H9 (cell line): ENCODE measurements at regions not wholly inside any gene's neighbourhood (a gene's known extent, or its start where the extent isn't known, plus 50 kb on each side); places are given as distances from the start of the nearest gene placed in this dataset.

Source experiments
- DNase-seq: peaks from one replicate; pipeline ENCODE4 v3.0.0-alpha.2; 2017
- H2AFZ ChIP-seq: one replicate; pipeline ENCODE4 v1.6.1; 2013; ENCODE audit warnings: mild to moderate bottlenecking, low read length, control low read depth, moderate library complexity
- H2AK5ac ChIP-seq: 2 replicates; pipeline ENCODE4 v1.6.1; 2013; ENCODE audit warnings: low read length, control low read depth, mixed read lengths; ENCODE audit not compliant: insufficient read length
- H2BK120ac ChIP-seq: one replicate; pipeline ENCODE4 v1.6.1; 2013; ENCODE audit warnings: low read depth, mild to moderate bottlenecking, low read length, control low read depth, inconsistent platforms; ENCODE audit not compliant: poor library complexity, severe bottlenecking
- H2BK12ac ChIP-seq: 2 replicates; pipeline ENCODE4 v1.6.1; 2013; ENCODE audit warnings: low read length, control low read depth, mixed read lengths, low read depth; ENCODE audit not compliant: insufficient read length
- H2BK15ac ChIP-seq: 2 replicates; pipeline ENCODE4 v1.6.1; 2013; ENCODE audit warnings: low read depth, low read length, control low read depth
- H2BK20ac ChIP-seq: one replicate; pipeline ENCODE4 v1.6.1; 2013; ENCODE audit warnings: low read depth, mild to moderate bottlenecking, low read length, control low read depth, inconsistent platforms; ENCODE audit not compliant: poor library complexity, severe bottlenecking
- H2BK5ac ChIP-seq: 2 replicates; pipeline ENCODE4 v1.6.1; 2013; ENCODE audit warnings: low read length, control low read depth, mixed read lengths; ENCODE audit not compliant: insufficient read length
- H3K14ac ChIP-seq: 2 replicates; pipeline ENCODE4 v1.6.1; 2013; ENCODE audit warnings: low read length, control low read depth; ENCODE audit not compliant: insufficient read depth
- H3K18ac ChIP-seq: 2 replicates; pipeline ENCODE4 v1.6.1; 2013; ENCODE audit warnings: low read depth, mild to moderate bottlenecking, mixed read lengths, low read length, control low read depth; ENCODE audit not compliant: insufficient read length
- H3K23ac ChIP-seq: 2 replicates; pipeline ENCODE4 v1.6.1; 2013; ENCODE audit warnings: low read length, control low read depth, mixed read lengths, low read depth; ENCODE audit not compliant: insufficient read length
- H3K23me2 ChIP-seq: 2 replicates; pipeline ENCODE4 v1.6.1; 2013; ENCODE audit warnings: low read depth, mild to moderate bottlenecking, mixed read lengths, low read length, control low read depth; ENCODE audit not compliant: insufficient read length, poor library complexity, severe bottlenecking
- H3K27ac ChIP-seq: 2 replicates; pipeline ENCODE4 v1.5.1; 2013; ENCODE audit warnings: low read length, control low read depth, mixed read lengths, low read depth; ENCODE audit not compliant: insufficient read length
- H3K27me3 ChIP-seq: 2 replicates; pipeline ENCODE4 v1.6.1; 2013; ENCODE audit warnings: low read length, control low read depth, inconsistent platforms; ENCODE audit not compliant: insufficient read depth
- H3K4ac ChIP-seq: 2 replicates; pipeline ENCODE4 v1.6.1; 2013; ENCODE audit warnings: low read depth, mild to moderate bottlenecking, control low read depth, inconsistent platforms, low read length, moderate library complexity
- H3K4me1 ChIP-seq: 2 replicates; pipeline ENCODE4 v1.6.1; 2013; ENCODE audit warnings: low read length, control low read depth, inconsistent platforms; ENCODE audit not compliant: insufficient read depth
- H3K4me2 ChIP-seq: 2 replicates; pipeline ENCODE4 v1.6.1; 2013; ENCODE audit warnings: low read length, control low read depth, mixed read lengths; ENCODE audit not compliant: insufficient read length, insufficient read depth
- H3K56ac ChIP-seq: 2 replicates; pipeline ENCODE4 v1.6.1; 2013; ENCODE audit warnings: low read depth, mild to moderate bottlenecking, mixed read lengths, low read length, control low read depth; ENCODE audit not compliant: insufficient read length
- H3K79me1 ChIP-seq: 2 replicates; pipeline ENCODE4 v1.6.1; 2013; ENCODE audit warnings: low read depth, mild to moderate bottlenecking, moderate library complexity, low read length, control low read depth, inconsistent platforms; ENCODE audit not compliant: insufficient read depth, poor library complexity, severe bottlenecking
- H3K79me2 ChIP-seq: 2 replicates; pipeline ENCODE4 v1.6.1; 2013; ENCODE audit warnings: low read length, control low read depth, inconsistent platforms; ENCODE audit not compliant: insufficient read depth
- H3K9ac ChIP-seq: 2 replicates; pipeline ENCODE4 v1.6.1; 2013; ENCODE audit warnings: low read length, control low read depth, mixed read lengths; ENCODE audit not compliant: insufficient read length; ENCODE audit errors: extremely low read depth
- H3K9me3 ChIP-seq: one replicate; pipeline ENCODE4 v1.6.1; 2013; ENCODE audit warnings: low read depth, low read length, inconsistent platforms; ENCODE audit not compliant: control insufficient read depth
- H3T11ph ChIP-seq: one replicate; pipeline ENCODE4 v1.6.1; 2013; ENCODE audit warnings: mild to moderate bottlenecking, low read length, control low read depth, inconsistent platforms
- H4K20me1 ChIP-seq: one replicate; pipeline ENCODE4 v1.6.1; 2013; ENCODE audit not compliant: control insufficient read depth, insufficient read length, insufficient read depth
- H4K5ac ChIP-seq: 2 replicates; pipeline ENCODE4 v1.6.1; 2013; ENCODE audit warnings: low read depth, mild to moderate bottlenecking, mixed read lengths, low read length, control low read depth; ENCODE audit not compliant: insufficient read length
- H4K8ac ChIP-seq: replicated peaks from 2 replicates; pipeline ENCODE4 v1.6.1; 2013; ENCODE audit warnings: low read length, control low read depth, mixed read lengths, low read depth; ENCODE audit not compliant: insufficient read length
- H4K91ac ChIP-seq: 2 replicates; pipeline ENCODE4 v1.6.1; 2013; ENCODE audit warnings: low read depth, mild to moderate bottlenecking, moderate library complexity, mixed read lengths, low read length, control low read depth; ENCODE audit not compliant: insufficient read length
- H3K27ac Mint-ChIP-seq, 3 experiments: 2 replicates in 2 of 3; 3 replicates in 1 of 3; pipeline ENCODE4 v1.8.0; 2020 to 2021; ENCODE audit warnings: mixed read lengths in 3 of 3, mild to moderate bottlenecking in 1 of 3, moderate library complexity in 1 of 3
- H3K27me3 Mint-ChIP-seq: 2 replicates; pipeline ENCODE4 v1.8.0; 2021; ENCODE audit warnings: low read depth, mild to moderate bottlenecking, moderate library complexity, mixed read lengths
- H3K36me3 Mint-ChIP-seq, 3 experiments: 2 replicates in 2 of 3; 3 replicates in 1 of 3; pipeline ENCODE4 v1.8.0; 2020 to 2021; ENCODE audit warnings: low read depth in 3 of 3, mixed read lengths in 3 of 3; ENCODE audit not compliant: insufficient read depth in 1 of 3
- H3K4me1 Mint-ChIP-seq, 2 experiments: 2 replicates each; pipeline ENCODE4 v1.8.0; 2020; ENCODE audit warnings: mixed read lengths in 2 of 2
- H3K4me3 Mint-ChIP-seq, 2 experiments: 2 replicates in 1 of 2; 3 replicates in 1 of 2; pipeline ENCODE4 v1.8.0; 2020 to 2021; ENCODE audit warnings: mild to moderate bottlenecking in 2 of 2, mixed read lengths in 2 of 2, moderate library complexity in 1 of 2
- H3K9me3 Mint-ChIP-seq, 2 experiments: 2 replicates in 1 of 2; 3 replicates in 1 of 2; pipeline ENCODE4 v1.8.0; 2020; ENCODE audit warnings: mild to moderate bottlenecking in 2 of 2, mixed read lengths in 2 of 2, moderate library complexity in 1 of 2
- WGBS: extraction: QIAGEN DNeasy Blood & Tissue Kit; methylation state at CpG from one replicate; pipeline ENCODE4 v1.1.7; 2013; ENCODE audit warnings: missing lambda C conversion rate, low lambda C conversion rate, mixed read lengths; ENCODE audit not compliant: insufficient read length; ENCODE audit errors: extremely low coverage; 5-methylcytosine and 5-hydroxymethylcytosine counted together
- TF ChIP-seq, protein P1 (sequence below): fragments of 200-600 bp; sonication (generic); conservative IDR thresholded peaks from 3 replicates; pipeline ENCODE4 v1.8.0; 2021; ENCODE audit warnings: antibody characterized with exemption, mild to moderate bottlenecking

GRCh38 chr9:85212209-85212608 lies 529.5 kb downstream of the AGTPBP1 start:
- H3K14ac ChIP-seq: no peak overlapping the region
- no peak overlapping the region for H3K4me3 Mint-ChIP-seq
- no peak overlapping the region for H2AK5ac ChIP-seq
- H4K5ac ChIP-seq: no peak overlapping the region
- H3K4ac ChIP-seq: no peak overlapping the region
- no CpG with 5 or more reads among the region's 4 CpGs for WGBS
- H2BK12ac ChIP-seq: no peak overlapping the region
- no peaks in the 10 kb centered on the region for H4K20me1 ChIP-seq
- H3K4me1 Mint-ChIP-seq: peaks cover 27 to 43% of the 10 kb centered on the region in 2 experiments
- no peak overlapping the region for H3K18ac ChIP-seq
- no peak overlapping the region for H4K91ac ChIP-seq
- H3K79me2 ChIP-seq: no peaks in the 10 kb centered on the region
- no peak overlapping the region for H2BK20ac ChIP-seq
- no peak overlapping the region for H3K9ac ChIP-seq
- no peaks in the 10 kb centered on the region; the same call in none of the 2 replicates for H3K27me3 Mint-ChIP-seq
- no peak overlapping the region for H3T11ph ChIP-seq
- H3K4me1 ChIP-seq: no peaks in the 10 kb centered on the region
- TF ChIP-seq, protein P1, sequence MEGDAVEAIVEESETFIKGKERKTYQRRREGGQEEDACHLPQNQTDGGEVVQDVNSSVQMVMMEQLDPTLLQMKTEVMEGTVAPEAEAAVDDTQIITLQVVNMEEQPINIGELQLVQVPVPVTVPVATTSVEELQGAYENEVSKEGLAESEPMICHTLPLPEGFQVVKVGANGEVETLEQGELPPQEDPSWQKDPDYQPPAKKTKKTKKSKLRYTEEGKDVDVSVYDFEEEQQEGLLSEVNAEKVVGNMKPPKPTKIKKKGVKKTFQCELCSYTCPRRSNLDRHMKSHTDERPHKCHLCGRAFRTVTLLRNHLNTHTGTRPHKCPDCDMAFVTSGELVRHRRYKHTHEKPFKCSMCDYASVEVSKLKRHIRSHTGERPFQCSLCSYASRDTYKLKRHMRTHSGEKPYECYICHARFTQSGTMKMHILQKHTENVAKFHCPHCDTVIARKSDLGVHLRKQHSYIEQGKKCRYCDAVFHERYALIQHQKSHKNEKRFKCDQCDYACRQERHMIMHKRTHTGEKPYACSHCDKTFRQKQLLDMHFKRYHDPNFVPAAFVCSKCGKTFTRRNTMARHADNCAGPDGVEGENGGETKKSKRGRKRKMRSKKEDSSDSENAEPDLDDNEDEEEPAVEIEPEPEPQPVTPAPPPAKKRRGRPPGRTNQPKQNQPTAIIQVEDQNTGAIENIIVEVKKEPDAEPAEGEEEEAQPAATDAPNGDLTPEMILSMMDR: no peak
- H3K9me3 Mint-ChIP-seq: peaks cover 6 to 8% of the 10 kb centered on the region in 2 experiments; a peak in 3 of 5 replicates
- DNase-seq: no peak
- no peak overlapping the region for H3K4me2 ChIP-seq
- H3K79me1 ChIP-seq: no peaks in the 10 kb centered on the region
- H3K27ac Mint-ChIP-seq: no peak overlapping the region
- no peak overlapping the region for H3K23ac ChIP-seq
- H3K9me3 ChIP-seq: no peaks in the 10 kb centered on the region
- H2BK120ac ChIP-seq: no peak overlapping the region
- no peak overlapping the region for H3K56ac ChIP-seq
- no peak overlapping the region for H3K27ac ChIP-seq
- no peaks in the 10 kb centered on the region for H3K23me2 ChIP-seq
- no peak overlapping the region for H4K8ac ChIP-seq
- H2BK15ac ChIP-seq: no peak overlapping the region
- H2AFZ ChIP-seq: no peak overlapping the region
- no peaks in the 10 kb centered on the region for H3K36me3 Mint-ChIP-seq
- H2BK5ac ChIP-seq: no peak overlapping the region
- no peaks in the 10 kb centered on the region for H3K27me3 ChIP-seq
